IMR-90 (cell line): ENCODE measurements at regions not wholly inside any gene's neighbourhood (a gene's known extent, or its start where the extent isn't known, plus 50 kb on each side); places are given as distances from the start of the nearest gene placed in this dataset.

Experiments
- ATAC-seq: fragments of 200-7000 bp; cut with Tn5 transposase; 2 replicates; pipeline ENCODE4 v1.9.1; 2020; ENCODE audit warnings: low read depth, mild to moderate bottlenecking, moderate library complexity
- BruUV-seq: library from RNA; stranded (reverse); fragments of 400-500 nt; replicated peaks from 2 replicates; lab custom pipeline; 2021; lab: Mats Ljungman, UMichigan
- CTCF ChIA-PET: fragments of 300-600 bp; formaldehyde crosslinking; extraction: SDS; loops from one replicate; lab custom pipeline; 2021; ENCODE audit warnings: antibody characterized with exemption; lab: Yijun Ruan, JAX
- POLR2A ChIA-PET: fragments of 300-600 bp; sonication (Branson Sonifier 250); formaldehyde crosslinking; loops from one replicate; lab custom pipeline; 2022; ENCODE audit warnings: antibody characterized with exemption; ENCODE audit not compliant: unreplicated experiment; lab: Charles Lee
- DNase-seq: peaks from one replicate; pipeline ENCODE4 v3.0.0; 2013
- H2AFZ ChIP-seq: replicated peaks from 2 replicates; pipeline ENCODE3; 2013; ENCODE audit warnings: low read length, mild to moderate bottlenecking; ENCODE audit not compliant: poor library complexity
- H2AK5ac ChIP-seq: 2 replicates; pipeline ENCODE4 v1.6.1; 2013; ENCODE audit warnings: low read depth, low read length, inconsistent platforms
- H2AK9ac ChIP-seq: replicated peaks from 2 replicates; pipeline ENCODE3; 2013; ENCODE audit warnings: mild to moderate bottlenecking, low read depth, low read length, moderate library complexity; ENCODE audit not compliant: poor library complexity
- H2BK120ac ChIP-seq: 2 replicates; pipeline ENCODE4 v1.6.1; 2013; ENCODE audit warnings: low read depth, low read length, inconsistent platforms
- H2BK15ac ChIP-seq: 3 replicates; pipeline ENCODE4 v1.6.1; 2013; ENCODE audit warnings: low read depth, low read length, inconsistent platforms
- H2BK20ac ChIP-seq: 2 replicates; pipeline ENCODE4 v1.6.1; 2013; ENCODE audit warnings: low read depth, mild to moderate bottlenecking, inconsistent platforms, low read length, moderate library complexity
- H2BK5ac ChIP-seq: 2 replicates; pipeline ENCODE4 v1.6.1; 2013; ENCODE audit warnings: mild to moderate bottlenecking, low read depth, low read length, inconsistent platforms; ENCODE audit not compliant: poor library complexity, severe bottlenecking
- H3K14ac ChIP-seq: replicated peaks from 2 replicates; pipeline ENCODE4 v1.6.1; 2013; ENCODE audit warnings: low read depth, low read length, inconsistent platforms
- H3K18ac ChIP-seq: 2 replicates; pipeline ENCODE4 v1.6.1; 2013; ENCODE audit warnings: low read depth, low read length, control low read depth
- H3K23ac ChIP-seq: 2 replicates; pipeline ENCODE4 v1.6.1; 2013; ENCODE audit warnings: low read depth, low read length, inconsistent platforms
- H3K27ac ChIP-seq: 2 replicates; pipeline ENCODE4 v1.5.1; 2013; ENCODE audit warnings: mild to moderate bottlenecking, control low read depth, low read length; ENCODE audit not compliant: insufficient read depth
- H3K27me3 ChIP-seq: 2 replicates; pipeline ENCODE4 v1.6.1; 2013; ENCODE audit warnings: low read length; ENCODE audit not compliant: control insufficient read depth, insufficient read depth
- H3K36me3 ChIP-seq: 2 replicates; pipeline ENCODE4 v1.6.1; 2013; ENCODE audit warnings: low read length, mixed read lengths; ENCODE audit not compliant: control insufficient read depth, insufficient read depth
- H3K4ac ChIP-seq: 2 replicates; pipeline ENCODE4 v1.6.1; 2013; ENCODE audit warnings: low read depth, low read length, inconsistent platforms
- H3K4me1 ChIP-seq: 2 replicates; pipeline ENCODE4 v1.6.1; 2013; ENCODE audit warnings: low read length, mixed read lengths; ENCODE audit not compliant: control insufficient read depth, insufficient read depth
- H3K4me2 ChIP-seq: 2 replicates; pipeline ENCODE4 v1.6.1; 2013; ENCODE audit warnings: low read depth, mild to moderate bottlenecking, control low read depth, low read length, moderate library complexity
- H3K4me3 ChIP-seq: 2 replicates; pipeline ENCODE4 v1.5.1; 2013; ENCODE audit warnings: low read depth, mild to moderate bottlenecking, control low read depth, low read length, moderate library complexity; ENCODE audit not compliant: insufficient read depth
- H3K56ac ChIP-seq: 2 replicates; pipeline ENCODE4 v1.6.1; 2013; ENCODE audit warnings: low read length, inconsistent platforms; ENCODE audit not compliant: insufficient read depth; ENCODE audit errors: extremely low read depth
- H3K79me1 ChIP-seq, 2 experiments: 2 replicates each; pipeline ENCODE4 v1.6.1; 2013; ENCODE audit warnings: low read length in 2 of 2, inconsistent platforms in 1 of 2, low read depth in 1 of 2
- H3K9ac ChIP-seq: 2 replicates; pipeline ENCODE4 v1.6.1; 2013; ENCODE audit warnings: low read depth, low read length, control low read depth
- H3K9me1 ChIP-seq: 2 replicates; pipeline ENCODE4 v1.6.1; 2013; ENCODE audit warnings: low read length, inconsistent platforms; ENCODE audit not compliant: insufficient read depth
- H3K9me3 ChIP-seq: 2 replicates; pipeline ENCODE4 v1.6.1; 2013; ENCODE audit warnings: low read length; ENCODE audit not compliant: control insufficient read depth, insufficient read depth
- H4K20me1 ChIP-seq: 2 replicates; pipeline ENCODE4 v1.6.1; 2013; ENCODE audit warnings: low read length, inconsistent platforms; ENCODE audit not compliant: insufficient read depth
- H4K5ac ChIP-seq: 2 replicates; pipeline ENCODE4 v1.6.1; 2013; ENCODE audit warnings: mild to moderate bottlenecking, low read depth, low read length, control low read depth
- H4K8ac ChIP-seq, 2 experiments: 2 replicates each; pipeline ENCODE4 v1.6.1; 2013; ENCODE audit warnings: low read depth in 2 of 2, low read length in 2 of 2, control low read depth in 1 of 2, inconsistent platforms in 1 of 2
- H4K91ac ChIP-seq: 2 replicates; pipeline ENCODE4 v1.6.1; 2013; ENCODE audit warnings: low read depth, low read length, inconsistent platforms; ENCODE audit not compliant: insufficient read depth
- CEBPB ChIP-seq: IDR thresholded peaks from 2 replicates; pipeline ENCODE4 v1.6.1; 2012; ENCODE audit warnings: low read depth, low read length, improper control_type of control experiment
- ELK1 ChIP-seq: fragments of 150-350 bp; IDR thresholded peaks from 2 replicates; pipeline ENCODE4 v1.6.1; 2016; ENCODE audit warnings: low read depth, mild to moderate bottlenecking, low read length, moderate library complexity, borderline replicate concordance
- FOS ChIP-seq: fragments of 150-350 bp; IDR thresholded peaks from 2 replicates; pipeline ENCODE4 v1.6.1; 2016; ENCODE audit warnings: low read depth, low read length
- MXI1 ChIP-seq: IDR thresholded peaks from 2 replicates; pipeline ENCODE4 v1.6.1; 2012; ENCODE audit warnings: low read depth, mild to moderate bottlenecking, low read length, moderate library complexity, borderline replicate concordance
- WGBS, 2 experiments: methylation state at CpG; one replicate each; pipeline versions ENCODE4 v1.1.5 to v1.1.7; 2013; ENCODE audit warnings: missing lambda C conversion rate in 2 of 2; ENCODE audit not compliant: insufficient read length in 1 of 2; ENCODE audit errors: extremely low coverage in 2 of 2; 5-methylcytosine and 5-hydroxymethylcytosine counted together
- dilution Hi-C: fragments of 300-500 bp; cut with HindIII; formaldehyde crosslinking; loops from one replicate; pipeline ENCODE4 v1.14.3; 2018; ENCODE audit warnings: low sequenced_read_pairs; ENCODE audit not compliant: unreplicated experiment
- in situ Hi-C: fragments of 300-500 bp; cut with MboI; formaldehyde crosslinking; loops from 3 replicates; pipeline ENCODE4 v1.14.3; 2019; ENCODE audit warnings: low sequenced_read_pairs, inconsistent platforms, mixed read lengths
- intact Hi-C: fragments of 100-400 bp; cut with micrococcal nuclease; formaldehyde crosslinking; loops from 2 replicates; pipeline ENCODE4 v1.10.0; 2022

GRCh38 chr13:111662895-111663294, 342.5 kb downstream of the TEX29 start:
- Histone ChIP-seq H3K9me1 (no peaks in the 10 kb centered on the region), H4K5ac (no peak overlapping the region), H3K27me3 (no peaks in the 10 kb centered on the region), H2AFZ (no peak overlapping the region), H4K20me1 (no peaks in the 10 kb centered on the region), H3K4me3 (no peak overlapping the region), H3K56ac (no peak overlapping the region), H2BK5ac (no peak overlapping the region), H3K9ac (no peak overlapping the region), H3K4ac (no peak overlapping the region), H3K79me1 (no peaks in the 10 kb centered on the region), H2BK20ac (no peak overlapping the region), H3K18ac (no peak overlapping the region), H4K91ac (no peak overlapping the region), H3K27ac (no peak overlapping the region), H2BK15ac (no peak overlapping the region), H3K14ac (no peak overlapping the region), H2AK5ac (no peak overlapping the region), H3K4me2 (no peak overlapping the region), H3K9me3 (peaks cover 46% of the 10 kb centered on the region), H3K4me1 (no peaks in the 10 kb centered on the region), H2BK120ac (no peak overlapping the region), H3K23ac (no peak overlapping the region), H3K36me3 (no peaks in the 10 kb centered on the region), H2AK9ac (no peak overlapping the region), H4K8ac (no peak overlapping the region)
- in situ Hi-C loops (no loop called here), dilution Hi-C loops (no loop called here), intact Hi-C loops (no loop called here)
- DNase-seq (no peak), ATAC-seq (no peak)
- no peak for TF ChIP-seq ELK1
- no peak for TF ChIP-seq MXI1
- no peak for TF ChIP-seq CEBPB
- no peak for TF ChIP-seq FOS
- BruUV-seq = no TSS peak
- 50% methylated on average over 1 of the region's 4 CpGs; no CpG with 5 or more reads in 1 of the 2 experiments for WGBS, 2 experiments
- ChIA-PET CTCF (no interaction called here), POLR2A (no interaction called here)
